ENCODE measurements at regions not wholly inside any gene's neighbourhood (a gene's known extent, or its start where the extent isn't known, plus 50 kb on each side); places are given as distances from the start of the nearest gene placed in this dataset.
A peak's percentile ranks its signal among the peaks of the same experiment; 100 is the strongest.

DNA sequence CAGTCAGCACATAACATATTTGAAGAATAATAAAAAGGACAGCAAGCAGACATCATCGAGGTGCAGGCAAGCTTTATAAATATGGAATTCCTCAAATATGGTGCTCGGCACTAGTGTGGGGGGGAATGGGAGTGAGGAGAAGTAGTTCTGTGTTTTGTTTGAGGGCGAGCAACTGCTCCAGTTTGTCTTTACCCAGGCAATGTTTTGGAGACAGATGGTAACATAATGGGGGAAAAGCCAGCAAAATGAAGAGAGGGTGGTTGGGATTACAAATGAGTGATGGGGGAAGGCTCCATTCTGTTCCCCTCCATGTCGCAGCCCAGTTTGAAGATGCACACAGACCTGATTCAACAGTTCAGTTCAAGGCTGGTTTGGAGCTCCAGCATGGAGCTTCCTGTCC is 572.9 kb upstream of the DIPK2B start:
- no peak for DNase-seq (ENCODE audit: low spot score)

DNA sequence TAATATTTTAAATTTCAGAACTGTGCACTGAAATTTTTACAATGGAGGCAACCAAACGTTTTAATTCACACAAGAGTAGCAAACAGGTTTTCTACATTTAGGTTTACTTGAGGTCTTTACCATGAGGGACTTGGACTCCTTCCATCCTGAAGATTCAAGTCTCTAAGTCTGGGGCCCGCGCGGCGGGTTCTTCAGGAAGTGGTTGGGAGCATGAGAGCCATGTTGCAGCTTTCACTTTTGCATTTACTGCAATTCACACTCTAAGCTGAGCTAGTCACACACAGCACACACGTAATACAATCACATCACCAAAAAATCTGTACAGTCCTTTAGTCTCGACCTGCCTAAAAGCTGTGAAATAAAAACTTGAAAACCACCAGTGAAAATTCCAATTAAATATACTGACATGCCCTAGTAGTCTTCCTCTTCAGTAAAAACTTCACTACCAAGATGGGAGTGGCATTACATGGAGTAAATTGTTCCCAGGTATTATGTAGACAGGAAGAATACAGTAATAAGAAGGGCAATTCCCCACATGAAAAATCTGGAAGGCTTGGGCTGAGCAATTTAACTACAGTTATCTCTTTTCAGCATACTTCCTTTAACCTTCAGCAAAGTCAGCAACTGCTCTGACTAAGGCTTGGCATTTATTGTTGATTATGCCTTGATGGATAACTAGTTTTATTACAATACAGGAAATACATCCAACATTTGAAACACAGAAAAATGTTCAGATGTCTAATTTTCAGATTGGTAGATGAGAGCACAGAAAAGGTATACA is 571.1 kb upstream of the DIPK2B start:
- no peak for DNase-seq (ENCODE audit: low spot score)

DNA sequence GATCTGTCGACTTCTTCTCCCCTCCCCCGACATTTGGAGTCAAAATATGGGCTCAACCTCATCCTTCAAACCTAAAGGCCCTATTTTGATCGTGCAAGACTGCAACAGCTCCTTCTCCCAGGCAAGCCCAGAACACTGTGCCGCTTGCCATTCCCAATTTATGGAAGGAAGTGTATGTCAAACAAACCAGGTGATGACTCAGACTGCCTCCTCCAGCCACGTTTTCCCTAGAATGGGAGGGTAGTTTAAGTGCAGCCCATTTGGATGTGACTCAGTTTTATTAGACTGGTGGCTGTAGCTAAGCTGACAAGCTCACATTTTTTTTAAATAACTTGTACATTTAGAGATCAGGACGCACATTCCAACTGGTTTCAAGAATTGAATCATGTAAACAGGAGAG is 570.4 kb upstream of the DIPK2B start:
- DNase-seq (ENCODE audit: low spot score): peak; percentile 70

GRCh38 chrX:45769761-45770582 is 569.3 kb upstream of the DIPK2B start:
- DNase-seq (ENCODE audit: low spot score): peak; percentile 48

GRCh38 chrX:45768666-45769236 is 568.1 kb upstream of the DIPK2B start:
- DNase-seq (ENCODE audit: low spot score): no peak

DNA sequence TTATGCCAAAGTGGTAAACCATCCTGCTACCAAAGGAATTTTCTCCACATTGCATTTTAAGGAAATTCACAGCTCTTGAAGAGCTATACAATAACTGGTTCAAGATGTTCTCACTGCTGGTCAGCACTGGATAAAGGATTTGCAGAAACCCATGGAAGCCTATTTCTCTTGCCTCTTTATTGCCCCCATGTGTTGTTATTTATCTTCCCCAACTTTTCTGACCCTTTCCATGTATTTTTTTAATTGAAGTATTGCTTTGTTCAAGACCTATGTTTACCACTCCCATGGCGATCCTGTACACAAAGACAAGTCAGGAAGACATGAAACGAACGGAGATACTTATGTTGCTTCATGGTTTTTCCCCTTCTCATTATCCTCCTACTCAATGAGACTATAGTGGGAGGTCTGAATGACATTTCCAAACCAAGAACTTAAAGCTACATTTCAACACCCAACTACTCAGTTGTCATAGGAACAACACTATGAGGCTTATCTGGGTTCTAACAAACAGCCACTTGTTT is 566.4 kb upstream of the DIPK2B start:
- no peak for DNase-seq (ENCODE audit: low spot score)

GRCh38 chrX:45765767-45766166 is 565.1 kb upstream of the DIPK2B start:
- no peak for DNase-seq (ENCODE audit: low spot score)

GRCh38 chrX:45765281-45765680 is 564.6 kb upstream of the DIPK2B start:
- DNase-seq (ENCODE audit: low spot score): no peak

DNA sequence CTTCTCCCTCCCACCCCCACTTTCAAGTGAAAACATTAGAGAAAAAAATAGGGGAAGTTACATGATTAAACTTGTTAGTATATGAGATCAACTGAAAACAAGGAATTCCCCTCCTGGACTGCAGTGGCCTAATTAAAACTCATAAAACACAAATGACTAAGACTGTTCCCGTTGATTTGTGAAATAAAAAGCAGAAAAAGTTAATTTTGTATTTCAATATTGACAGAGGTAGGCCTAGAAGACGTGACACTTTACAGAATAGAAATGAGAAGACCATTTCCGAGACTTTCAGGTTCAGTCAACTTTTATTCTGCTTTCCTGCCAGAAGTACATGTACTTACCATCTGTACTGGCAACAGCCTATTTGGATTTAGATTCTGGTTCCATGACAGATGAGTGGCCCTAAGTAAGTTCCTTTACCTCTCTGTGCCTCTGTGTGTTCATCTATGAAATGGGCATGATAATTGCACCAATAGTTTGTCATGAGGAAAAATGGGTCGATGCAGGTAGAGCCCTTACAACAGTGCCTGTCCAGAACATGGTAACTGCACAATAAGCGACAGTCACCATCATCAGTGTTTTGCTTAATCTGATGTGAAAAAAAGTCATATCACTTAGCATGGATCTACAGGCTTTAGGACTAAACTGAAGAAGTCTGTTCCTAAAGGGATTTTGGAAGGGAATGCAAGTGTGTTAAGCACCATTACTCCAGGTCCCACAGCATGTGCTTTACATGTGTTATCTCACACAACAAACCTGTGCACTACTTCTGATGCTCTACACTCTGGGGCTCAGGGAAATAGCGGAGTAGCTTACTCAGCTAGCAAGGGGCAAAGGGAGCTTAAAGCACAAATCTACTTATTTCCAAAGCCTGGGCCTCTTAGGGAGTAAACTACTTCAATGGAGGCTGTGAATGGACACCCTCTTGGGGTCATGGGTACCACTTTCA is 562.3 kb upstream of the DIPK2B start:
- DNase-seq (ENCODE audit: low spot score): no peak

DNA sequence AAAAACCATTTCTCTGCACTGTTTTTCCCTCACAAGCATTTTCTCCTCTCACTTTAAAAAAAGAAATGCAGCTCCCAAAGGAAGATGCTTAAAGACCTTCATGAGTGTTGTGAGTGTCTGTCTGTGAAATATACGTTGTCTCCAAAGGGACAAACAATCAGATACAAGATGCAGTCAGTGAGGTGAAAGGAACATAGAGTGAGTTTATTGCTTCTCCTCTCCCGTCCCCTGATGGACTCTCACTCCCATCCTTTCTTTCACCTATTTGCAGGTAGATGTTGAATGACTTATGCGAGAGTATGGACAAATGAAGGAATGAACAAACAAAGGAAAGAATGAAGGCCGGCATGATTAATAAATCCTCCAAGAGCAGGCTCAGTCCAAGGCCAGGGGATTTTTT is 561.2 kb upstream of the DIPK2B start:
- no peak for DNase-seq (ENCODE audit: low spot score)

GRCh38 chrX:45760187-45760742 is 559.6 kb upstream of the DIPK2B start:
- DNase-seq (ENCODE audit: low spot score): no peak

DNA sequence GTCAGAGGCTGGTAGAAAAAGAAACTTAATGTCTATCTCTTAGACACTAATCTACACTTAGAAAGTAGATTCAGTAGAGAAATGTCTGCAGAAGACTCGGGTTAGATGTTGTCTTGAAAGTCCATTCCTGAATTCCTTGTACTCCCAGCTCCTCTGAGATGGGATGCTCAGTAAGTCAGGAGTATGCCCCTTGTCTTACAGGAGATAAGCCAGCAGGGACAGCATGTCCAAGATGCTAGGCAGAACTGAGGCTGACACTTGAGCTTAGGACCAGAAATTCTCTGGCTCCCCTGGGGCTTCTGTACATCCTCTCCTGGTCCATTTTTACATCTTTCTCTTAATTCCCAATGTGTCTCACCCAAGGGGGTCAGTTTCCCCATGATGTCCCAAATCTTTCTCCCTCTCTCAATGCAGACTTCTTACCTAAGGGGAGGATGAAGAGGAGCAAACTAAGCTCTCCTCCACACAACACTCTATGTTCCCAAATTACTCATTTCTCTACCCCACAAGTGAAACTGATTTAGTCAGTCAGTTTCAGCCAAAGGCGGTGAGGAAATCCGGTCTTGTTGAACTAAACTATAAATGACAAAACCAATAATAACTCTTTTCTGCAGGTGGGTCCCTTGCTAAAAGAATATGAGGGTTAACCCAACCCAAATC is 558.2 kb upstream of the DIPK2B start:
- DNase-seq (ENCODE audit: low spot score): no peak

GRCh38 chrX:45758319-45758718 is 557.6 kb upstream of the DIPK2B start:
- DNase-seq (ENCODE audit: low spot score): peak; percentile 24

- DNase-seq (ENCODE audit: low spot score): no peak
These were observed 556.6 kb upstream of the DIPK2B start for GRCh38 chrX:45757272-45757671.

- no peak for DNase-seq (ENCODE audit: low spot score)
These were observed 555.9 kb upstream of the DIPK2B start for GRCh38 chrX:45756557-45756956.

DNA sequence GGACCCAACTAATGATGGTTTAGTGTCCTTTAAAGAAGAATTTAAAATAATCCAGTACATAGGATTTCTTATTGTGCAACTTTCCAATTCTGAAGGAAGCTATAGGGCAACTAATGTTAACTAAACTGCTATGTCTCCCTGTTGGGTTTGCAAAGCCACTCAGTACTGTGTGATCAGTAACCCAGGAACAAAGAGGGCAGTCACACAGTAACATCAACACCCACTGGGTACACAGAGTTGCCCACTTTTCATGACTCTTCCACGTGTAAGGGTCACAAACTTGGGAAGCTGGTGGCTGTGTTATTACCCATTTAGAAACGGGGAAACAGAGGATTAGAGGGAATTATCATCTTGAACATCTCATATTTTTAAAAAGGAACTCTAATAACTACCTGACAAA is 555.0 kb upstream of the DIPK2B start:
- DNase-seq (ENCODE audit: low spot score): no peak

DNA sequence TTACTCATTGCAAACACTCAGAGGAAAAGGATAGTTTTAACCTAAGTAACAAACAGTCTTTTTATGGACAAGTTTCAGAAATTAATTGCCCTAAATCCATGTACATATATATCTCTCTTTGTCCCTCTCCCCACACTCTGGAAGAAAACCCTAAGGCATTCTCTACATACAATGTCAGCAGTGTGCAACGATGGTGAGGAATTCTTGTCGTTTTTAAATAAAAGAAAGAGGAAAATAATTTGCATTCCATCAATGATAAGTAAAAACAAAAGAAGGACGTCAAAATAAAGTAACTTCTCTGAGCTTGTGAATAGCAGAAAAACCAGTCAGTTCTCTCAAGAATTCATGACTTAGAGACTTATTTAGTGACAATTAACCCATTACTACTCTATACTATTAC is 550.5 kb upstream of the DIPK2B start:
- no peak for DNase-seq (ENCODE audit: low spot score)

- DNase-seq (ENCODE audit: low spot score): no peak
These were observed 550.0 kb upstream of the DIPK2B start for GRCh38 chrX:45750639-45751038.

DNA sequence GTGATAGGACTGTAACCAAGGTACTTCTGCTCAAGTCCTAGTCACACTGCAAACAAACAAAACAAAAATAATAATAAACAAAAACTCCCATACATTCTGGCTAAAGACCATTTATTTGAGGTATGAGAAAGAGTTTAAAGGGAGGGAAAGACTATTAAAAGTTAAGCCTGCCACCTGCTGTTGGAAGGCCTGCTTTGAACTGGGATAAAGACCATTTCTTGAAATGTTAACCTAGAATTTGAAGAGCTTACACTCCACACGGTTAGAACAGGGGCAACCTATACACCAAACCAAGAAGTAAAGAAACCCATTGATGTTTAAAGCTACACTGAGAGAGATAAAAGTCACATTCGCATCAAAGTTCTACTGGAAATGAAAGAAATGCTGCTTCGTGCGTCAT is 548.7 kb upstream of the DIPK2B start:
- no peak for DNase-seq (ENCODE audit: low spot score)

DNA sequence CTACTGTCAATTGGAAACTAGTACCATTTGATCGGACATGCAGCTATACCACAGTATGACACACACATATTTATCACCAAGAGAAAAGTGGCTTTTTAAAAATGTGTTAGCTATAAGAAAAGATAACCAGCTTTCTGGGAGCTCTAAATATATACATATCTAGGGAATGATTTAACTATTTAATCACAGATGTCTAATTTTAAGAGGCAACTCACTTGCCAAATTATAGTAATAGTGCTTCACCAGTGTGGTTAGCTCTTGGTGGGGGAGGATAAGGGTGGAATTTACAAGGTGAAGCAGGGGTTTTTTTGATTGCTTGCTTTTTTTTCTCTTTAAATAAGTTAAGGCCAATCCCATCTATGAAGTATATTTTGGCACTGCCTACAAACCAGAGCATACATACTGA is 547.7 kb upstream of the DIPK2B start:
- no peak for DNase-seq (ENCODE audit: low spot score)

GRCh38 chrX:45747905-45748304 is 547.2 kb upstream of the DIPK2B start:
- no peak for DNase-seq (ENCODE audit: low spot score)
